ENCODE measurements at regions not wholly inside any gene's neighbourhood (a gene's known extent, or its start where the extent isn't known, plus 50 kb on each side); places are given as distances from the start of the nearest gene placed in this dataset.

- Mint-ChIP-seq H3K36me3 (ENCODE audit: low read depth) (no peaks in the 10 kb centered on the region), H3K4me1 (ENCODE audit: low read depth) (no peaks in the 10 kb centered on the region), H3K9me3 (no peaks in the 10 kb centered on the region), H3K4me3 (no peak overlapping the region), H3K27ac (no peak overlapping the region), H3K27me3 (peaks cover 6% of the 10 kb centered on the region)
- intact Hi-C loops (cut with micrococcal nuclease), result no loop called here
These were observed 68.8 kb upstream of the TACR1 start for GRCh38 chr2:75268112-75268511.

GRCh38 chr2:75261923-75262322 is 62.6 kb upstream of the TACR1 start:
- no peak overlapping the region for H3K27ac Mint-ChIP-seq
- peaks cover 11% of the 10 kb centered on the region for H3K9me3 Mint-ChIP-seq
- H3K4me1 Mint-ChIP-seq (ENCODE audit: low read depth), result no peaks in the 10 kb centered on the region
- no peaks in the 10 kb centered on the region for H3K36me3 Mint-ChIP-seq (ENCODE audit: low read depth)
- peaks cover 5% of the 10 kb centered on the region for H3K27me3 Mint-ChIP-seq
- intact Hi-C loops (cut with micrococcal nuclease), result no loop called here
- no peak overlapping the region for H3K4me3 Mint-ChIP-seq

GRCh38 chr2:75260946-75261345 is 61.6 kb upstream of the TACR1 start:
- H3K4me3 Mint-ChIP-seq, result no peak overlapping the region
- H3K27ac Mint-ChIP-seq, result no peak overlapping the region
- intact Hi-C loops (cut with micrococcal nuclease), result no loop called here
- H3K9me3 Mint-ChIP-seq, result peaks cover 11% of the 10 kb centered on the region
- H3K27me3 Mint-ChIP-seq, result peaks cover 3% of the 10 kb centered on the region
- H3K4me1 Mint-ChIP-seq (ENCODE audit: low read depth), result no peaks in the 10 kb centered on the region
- no peaks in the 10 kb centered on the region for H3K36me3 Mint-ChIP-seq (ENCODE audit: low read depth)

- Mint-ChIP-seq H3K27me3 (no peaks in the 10 kb centered on the region), H3K36me3 (ENCODE audit: low read depth) (no peaks in the 10 kb centered on the region), H3K9me3 (peaks cover 11% of the 10 kb centered on the region), H3K4me3 (no peak overlapping the region), H3K27ac (no peak overlapping the region), H3K4me1 (ENCODE audit: low read depth) (no peaks in the 10 kb centered on the region)
- intact Hi-C loops (cut with micrococcal nuclease), result no loop called here
These were observed 59.3 kb upstream of the TACR1 start for GRCh38 chr2:75258620-75259019.

- H3K4me1 Mint-ChIP-seq (ENCODE audit: low read depth), result no peaks in the 10 kb centered on the region
- no peak overlapping the region for H3K4me3 Mint-ChIP-seq
- H3K27ac Mint-ChIP-seq, result no peak overlapping the region
- H3K9me3 Mint-ChIP-seq, result peaks cover 11% of the 10 kb centered on the region
- peaks cover under 1% of the 10 kb centered on the region for H3K27me3 Mint-ChIP-seq
- no peaks in the 10 kb centered on the region for H3K36me3 Mint-ChIP-seq (ENCODE audit: low read depth)
- intact Hi-C loops (cut with micrococcal nuclease), result no loop called here
These were observed 57.2 kb upstream of the TACR1 start for GRCh38 chr2:75256485-75256884.

- Mint-ChIP-seq H3K4me3 (no peak overlapping the region), H3K27ac (no peak overlapping the region), H3K9me3 (peaks cover 21% of the 10 kb centered on the region), H3K36me3 (ENCODE audit: low read depth) (no peaks in the 10 kb centered on the region), H3K4me1 (ENCODE audit: low read depth) (no peaks in the 10 kb centered on the region), H3K27me3 (peaks cover 2% of the 10 kb centered on the region)
- intact Hi-C loops (cut with micrococcal nuclease), result no loop called here
These were observed 54.2 kb upstream of the TACR1 start for GRCh38 chr2:75253526-75253925.

GRCh38 chr2:75251896-75252295 is 52.6 kb upstream of the TACR1 start:
- no peak overlapping the region for H3K27ac Mint-ChIP-seq
- peaks cover 2% of the 10 kb centered on the region for H3K27me3 Mint-ChIP-seq
- H3K9me3 Mint-ChIP-seq, result peaks cover 19% of the 10 kb centered on the region
- H3K36me3 Mint-ChIP-seq (ENCODE audit: low read depth), result no peaks in the 10 kb centered on the region
- H3K4me1 Mint-ChIP-seq (ENCODE audit: low read depth), result no peaks in the 10 kb centered on the region
- H3K4me3 Mint-ChIP-seq, result no peak overlapping the region
- intact Hi-C loops (cut with micrococcal nuclease), result no loop called here

Measured in dendritic cell treated with granulocyte-macrophage colony-stimulating factor and Interleukin-4, amounts not matched to agents 40 ng/mL and 50 ng/mL, for 4 days (primary cell).